SK-N-SH (cell line): ENCODE measurements at regions not wholly inside any gene's neighbourhood (a gene's known extent, or its start where the extent isn't known, plus 50 kb on each side); places are given as distances from the start of the nearest gene placed in this dataset.

ENCODE experiments used
- CTCF ChIA-PET: fragments of 300-600, 350-600 bp; formaldehyde crosslinking; extraction: SDS; loops from one replicate; lab custom pipeline; 2021; lab: Yijun Ruan, JAX
- POLR2A ChIA-PET: fragments of 350-600 bp; sonication (Branson Sonifier 250); formaldehyde crosslinking; extraction: SDS; loops from one replicate; lab custom pipeline; 2020; ENCODE audit warnings: antibody characterized with exemption, inconsistent platforms; lab: Yijun Ruan, JAX
- DNase-seq: peaks from one replicate; pipeline ENCODE4 v3.0.0; 2012
- H2AFZ ChIP-seq: fragments of 200-600 bp; sonication (generic); 2 replicates; pipeline ENCODE4 v1.8.1; 2016; ENCODE audit warnings: antibody characterized with exemption, mild to moderate bottlenecking, low read depth
- H3F3A ChIP-seq: fragments of 200-600 bp; sonication (generic); replicated peaks from 2 replicates; pipeline ENCODE3; 2016; ENCODE audit warnings: antibody characterized with exemption, mild to moderate bottlenecking; ENCODE audit not compliant: insufficient read depth
- H3K27ac ChIP-seq, 2 experiments: fragments of 200-500 bp in 1 of 2; fragments of 200-600 bp in 1 of 2; sonication (Bioruptor generic) in 1 of 2; sonication (generic), shearing (Covaris generic) in 1 of 2; 2 replicates each; pipeline versions ENCODE4 v1.5.1 to v1.6.1; 2014 to 2016; ENCODE audit warnings: low read depth in 2 of 2, inconsistent platforms in 1 of 2, low read length in 1 of 2, mild to moderate bottlenecking in 1 of 2, mixed read lengths in 1 of 2
- H3K27me3 ChIP-seq: fragments of 200-600 bp; sonication (generic), shearing (Covaris generic); 2 replicates; pipeline ENCODE4 v1.6.1; 2016; ENCODE audit warnings: mixed run types; ENCODE audit not compliant: insufficient read depth
- H3K36me3 ChIP-seq, 2 experiments: fragments of 200-500 bp in 1 of 2; fragments of 200-600 bp in 1 of 2; sonication (Bioruptor generic) in 1 of 2; sonication (generic) in 1 of 2; replicated peaks in 1 of 2; 2 replicates each; pipeline versions ENCODE3 to v1.5.1; 2014 to 2016; ENCODE audit warnings: low read length in 1 of 2, mild to moderate bottlenecking in 1 of 2; ENCODE audit not compliant: insufficient read depth in 2 of 2, control insufficient read depth in 1 of 2
- H3K4me1 ChIP-seq, 2 experiments: fragments of 200-500 bp in 1 of 2; fragments of 200-600 bp in 1 of 2; sonication (Bioruptor generic) in 1 of 2; sonication (generic), shearing (Covaris generic) in 1 of 2; 2 replicates each; pipeline versions ENCODE4 v1.5.1 to v1.6.1; 2014 to 2016; ENCODE audit warnings: low read depth in 1 of 2, low read length in 1 of 2, mixed run types in 1 of 2; ENCODE audit not compliant: insufficient read depth in 2 of 2, control insufficient read depth in 1 of 2
- H3K4me2 ChIP-seq: fragments of 200-600 bp; sonication (generic), shearing (Covaris generic); 2 replicates; pipeline ENCODE4 v1.6.1; 2017; ENCODE audit warnings: mixed run types
- H3K4me3 ChIP-seq, 2 experiments: fragments of 200-500 bp in 1 of 2; fragments of 200-600 bp in 1 of 2; sonication (Bioruptor generic) in 1 of 2; sonication (generic), shearing (Covaris generic) in 1 of 2; 2 replicates each; pipeline versions ENCODE4 v1.5.1 to v1.8.1; 2014 to 2016; ENCODE audit warnings: low read depth in 2 of 2, inconsistent platforms in 1 of 2, low read length in 1 of 2, mild to moderate bottlenecking in 1 of 2, mixed read lengths in 1 of 2, moderate library complexity in 1 of 2
- H3K79me2 ChIP-seq: fragments of 200-600 bp; sonication (generic); 2 replicates; pipeline ENCODE4 v1.8.1; 2017; ENCODE audit warnings: mild to moderate bottlenecking; ENCODE audit not compliant: insufficient read depth
- H3K9ac ChIP-seq: fragments of 200-600 bp; sonication (generic); 2 replicates; pipeline ENCODE4 v1.6.1; 2017; ENCODE audit warnings: mixed run types
- H3K9me2 ChIP-seq: fragments of 200-600 bp; sonication (generic); 2 replicates; pipeline ENCODE4 v1.6.1; 2017; ENCODE audit warnings: mixed run types
- H3K9me3 ChIP-seq: fragments of 200-600 bp; sonication (generic); 2 replicates; pipeline ENCODE4 v1.6.1; 2017; ENCODE audit warnings: mixed run types, mild to moderate bottlenecking, moderate library complexity
- H4K20me1 ChIP-seq: fragments of 200-600 bp; sonication (generic); 2 replicates; pipeline ENCODE4 v1.6.1; 2017; ENCODE audit warnings: mild to moderate bottlenecking, mixed run types; ENCODE audit not compliant: insufficient read depth
- CHD2 ChIP-seq: fragments of 150-350 bp; IDR thresholded peaks from 2 replicates; pipeline ENCODE4 v1.6.1; 2018; ENCODE audit warnings: low read length; ENCODE audit not compliant: partially characterized antibody
- ELF1 ChIP-seq: IDR thresholded peaks from 2 replicates; pipeline ENCODE4 v1.4.0; 2012
- EZH2phosphoT487 ChIP-seq: fragments of 200-600 bp; sonication (generic); IDR thresholded peaks from 2 replicates; pipeline ENCODE4 v1.6.1; 2017; ENCODE audit warnings: low read depth, mixed run types, mild to moderate bottlenecking, antibody characterized with exemption, moderate library complexity, borderline replicate concordance
- FOSL2 ChIP-seq: IDR thresholded peaks from 2 replicates; pipeline ENCODE4 v1.4.0; 2012; ENCODE audit warnings: low read depth, mild to moderate bottlenecking, moderate library complexity, borderline replicate concordance
- FOXJ3 ChIP-seq: sonication (generic); formaldehyde crosslinking; IDR thresholded peaks from 2 replicates; pipeline ENCODE4 v1.5.1; 2020; ENCODE audit warnings: mild to moderate bottlenecking, missing genetic modification reagents
- GABPA ChIP-seq: IDR thresholded peaks from 2 replicates; pipeline ENCODE4 v1.4.0; 2012; ENCODE audit warnings: low read depth, mild to moderate bottlenecking
- GATA2 ChIP-seq: sonication (generic); formaldehyde crosslinking; IDR thresholded peaks from 2 replicates; pipeline ENCODE4 v1.5.0; 2020; ENCODE audit warnings: mild to moderate bottlenecking, missing genetic modification reagents
- JUND ChIP-seq: IDR thresholded peaks from 2 replicates; pipeline ENCODE4 v1.4.0; 2012
- MXI1 ChIP-seq: IDR thresholded peaks from 2 replicates; pipeline ENCODE4 v1.6.1; 2012; ENCODE audit warnings: mild to moderate bottlenecking, low read depth, low read length, improper control_type of control experiment
- NFIC ChIP-seq: IDR thresholded peaks from 2 replicates; pipeline ENCODE4 v1.4.0; 2012; ENCODE audit warnings: borderline replicate concordance
- NRF1 ChIP-seq: IDR thresholded peaks from 2 replicates; pipeline ENCODE4 v1.6.1; 2012; ENCODE audit warnings: low read depth, mild to moderate bottlenecking, low read length
- RFX5 ChIP-seq: IDR thresholded peaks from 2 replicates; pipeline ENCODE4 v1.6.1; 2012; ENCODE audit warnings: mild to moderate bottlenecking, improper control_type of control experiment, low read length
- SMC3 ChIP-seq: IDR thresholded peaks from 2 replicates; pipeline ENCODE4 v1.6.1; 2012; ENCODE audit warnings: low read depth, low read length, improper control_type of control experiment
- TAF1 ChIP-seq: IDR thresholded peaks from 2 replicates; pipeline ENCODE4 v1.6.1; 2012; ENCODE audit warnings: low read depth, mild to moderate bottlenecking, low read length, moderate library complexity, borderline replicate concordance
- whole genome bisulfite sequencing: methylation state at CpG from one replicate; pipeline ENCODE4 v1.1.6; 2017; ENCODE audit warnings: low lambda C conversion rate; 5-methylcytosine and 5-hydroxymethylcytosine counted together
- TF ChIP-seq, protein P1 (sequence below): fragments of 200-600 bp; sonication (generic); IDR thresholded peaks from 2 replicates; pipeline ENCODE4 v1.6.1; 2017; ENCODE audit warnings: antibody characterized with exemption, mild to moderate bottlenecking, moderate library complexity
- TF ChIP-seq, protein P2 (sequence below): fragments of 150-350 bp; IDR thresholded peaks from 2 replicates; pipeline ENCODE4 v1.6.1; 2017; ENCODE audit warnings: antibody characterized with exemption, low read length, low read depth, borderline replicate concordance
- TF ChIP-seq, protein P3 (sequence below): IDR thresholded peaks from 2 replicates; pipeline ENCODE4 v1.4.0; 2012; ENCODE audit warnings: low read depth

DNA sequence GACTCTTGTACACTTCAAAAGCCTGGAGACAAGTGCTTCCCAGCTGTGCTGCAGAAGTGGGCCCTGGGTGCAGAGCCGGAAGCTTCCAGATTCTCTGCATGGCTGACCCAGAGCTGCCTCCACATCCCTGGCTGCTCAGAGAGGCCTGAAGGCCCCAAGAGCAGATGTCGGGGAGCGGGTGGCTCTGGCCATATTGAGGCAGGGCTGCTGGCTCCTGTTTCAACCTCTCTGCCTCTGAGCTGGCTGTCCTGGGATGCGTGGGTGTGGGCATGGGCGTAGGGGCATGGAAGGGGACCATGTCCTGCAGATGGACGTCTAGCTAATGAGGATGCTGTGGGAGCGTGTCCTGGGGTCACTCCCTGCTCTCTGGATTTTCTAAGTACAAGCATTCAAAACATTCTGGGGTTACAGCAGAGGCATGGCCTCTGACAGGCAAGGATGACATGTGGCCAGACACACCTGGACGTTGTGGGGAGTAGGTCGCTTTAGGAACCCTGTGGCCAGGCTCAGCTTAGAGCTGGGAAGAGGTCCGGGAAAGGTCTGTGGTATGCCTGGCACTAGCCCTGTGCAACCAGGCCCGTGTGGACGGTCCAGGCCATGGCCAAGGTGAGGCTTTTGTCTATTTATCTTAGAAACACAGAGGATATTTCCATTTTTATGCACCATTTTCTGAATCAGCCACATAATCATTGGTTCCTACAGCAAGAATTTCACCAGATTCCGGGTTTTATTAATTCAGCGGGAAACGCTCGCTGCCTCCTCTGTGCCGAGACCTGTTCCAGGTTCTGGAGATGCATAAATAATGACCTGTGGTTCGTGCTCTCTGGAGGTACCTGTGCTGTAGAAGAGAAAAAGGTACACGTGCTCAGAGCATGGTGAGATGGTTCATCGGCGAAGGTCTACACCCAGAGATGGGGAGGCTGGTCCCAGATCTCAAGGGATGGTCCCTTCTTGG lies 361.1 kb downstream of the GLRX3 start:
- TF ChIP-seq MXI1 (no peak), NFIC (no peak), CHD2 (no peak), EZH2phosphoT487 (no peak), TAF1 (no peak), GABPA (no peak), ELF1 (no peak)
- TF ChIP-seq, protein P1, sequence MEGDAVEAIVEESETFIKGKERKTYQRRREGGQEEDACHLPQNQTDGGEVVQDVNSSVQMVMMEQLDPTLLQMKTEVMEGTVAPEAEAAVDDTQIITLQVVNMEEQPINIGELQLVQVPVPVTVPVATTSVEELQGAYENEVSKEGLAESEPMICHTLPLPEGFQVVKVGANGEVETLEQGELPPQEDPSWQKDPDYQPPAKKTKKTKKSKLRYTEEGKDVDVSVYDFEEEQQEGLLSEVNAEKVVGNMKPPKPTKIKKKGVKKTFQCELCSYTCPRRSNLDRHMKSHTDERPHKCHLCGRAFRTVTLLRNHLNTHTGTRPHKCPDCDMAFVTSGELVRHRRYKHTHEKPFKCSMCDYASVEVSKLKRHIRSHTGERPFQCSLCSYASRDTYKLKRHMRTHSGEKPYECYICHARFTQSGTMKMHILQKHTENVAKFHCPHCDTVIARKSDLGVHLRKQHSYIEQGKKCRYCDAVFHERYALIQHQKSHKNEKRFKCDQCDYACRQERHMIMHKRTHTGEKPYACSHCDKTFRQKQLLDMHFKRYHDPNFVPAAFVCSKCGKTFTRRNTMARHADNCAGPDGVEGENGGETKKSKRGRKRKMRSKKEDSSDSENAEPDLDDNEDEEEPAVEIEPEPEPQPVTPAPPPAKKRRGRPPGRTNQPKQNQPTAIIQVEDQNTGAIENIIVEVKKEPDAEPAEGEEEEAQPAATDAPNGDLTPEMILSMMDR, result no peak
- TF ChIP-seq, protein P2, sequence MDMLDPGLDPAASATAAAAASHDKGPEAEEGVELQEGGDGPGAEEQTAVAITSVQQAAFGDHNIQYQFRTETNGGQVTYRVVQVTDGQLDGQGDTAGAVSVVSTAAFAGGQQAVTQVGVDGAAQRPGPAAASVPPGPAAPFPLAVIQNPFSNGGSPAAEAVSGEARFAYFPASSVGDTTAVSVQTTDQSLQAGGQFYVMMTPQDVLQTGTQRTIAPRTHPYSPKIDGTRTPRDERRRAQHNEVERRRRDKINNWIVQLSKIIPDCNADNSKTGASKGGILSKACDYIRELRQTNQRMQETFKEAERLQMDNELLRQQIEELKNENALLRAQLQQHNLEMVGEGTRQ, result no peak
- WGBS, result 33% methylated on average over 20 of the region's 21 CpGs

DNA sequence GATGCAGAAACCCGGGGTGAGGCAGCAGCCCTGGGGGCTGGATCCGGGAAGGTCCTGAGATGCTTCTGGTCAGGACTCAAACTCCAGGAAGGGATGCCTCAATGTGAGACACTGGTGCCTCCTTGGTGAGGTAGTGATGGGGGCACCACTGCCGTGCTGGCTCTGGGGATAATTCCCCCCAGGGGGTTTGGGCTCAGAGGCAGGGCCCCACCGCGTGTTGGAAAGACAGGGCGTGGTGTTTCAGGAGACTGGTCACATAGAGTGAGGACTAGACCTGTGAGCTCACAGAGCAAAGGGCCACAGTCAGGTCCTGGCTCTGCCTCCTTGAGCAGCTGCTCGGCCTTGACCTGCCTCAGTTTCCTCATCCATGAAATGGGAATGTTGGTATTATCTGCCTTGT lies 361.9 kb downstream of the GLRX3 start:
- Histone ChIP-seq H3K9me2 (no peaks in the 10 kb centered on the region), H3F3A (no peaks in the 10 kb centered on the region), H2AFZ (no peak overlapping the region), H3K36me3 (no peaks in the 10 kb centered on the region), H4K20me1 (no peaks in the 10 kb centered on the region), H3K27me3 (no peaks in the 10 kb centered on the region), H3K9me3 (no peaks in the 10 kb centered on the region), H3K27ac (no peak overlapping the region), H3K79me2 (no peaks in the 10 kb centered on the region), H3K4me1 (no peaks in the 10 kb centered on the region; a peak in 1 of 4 replicates), H3K4me3 (no peak overlapping the region), H3K9ac (no peak overlapping the region), H3K4me2 (no peak overlapping the region)
- POLR2A ChIA-PET, result no interaction called here
- TF ChIP-seq GATA2 (CRISPR knock-in tag) (no peak), TAF1 (no peak), NRF1 (no peak), RFX5 (no peak), FOSL2 (no peak), FOXJ3 (CRISPR knock-in tag) (no peak), SMC3 (no peak), JUND (no peak), GABPA (no peak)
- TF ChIP-seq, protein P3, sequence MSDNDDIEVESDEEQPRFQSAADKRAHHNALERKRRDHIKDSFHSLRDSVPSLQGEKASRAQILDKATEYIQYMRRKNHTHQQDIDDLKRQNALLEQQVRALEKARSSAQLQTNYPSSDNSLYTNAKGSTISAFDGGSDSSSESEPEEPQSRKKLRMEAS, result no peak
- TF ChIP-seq, protein P1, result no peak
- CTCF ChIA-PET, result no interaction called here
- DNase-seq, result no peak
- WGBS, result 14% methylated on average over 4 of the region's 7 CpGs

More for the DNA sequence above, 361.1 kb downstream of the GLRX3 start:
- H2AFZ ChIP-seq, result no peak overlapping the region
- H3F3A ChIP-seq, result no peaks in the 10 kb centered on the region
- H3K9me3 ChIP-seq, result no peaks in the 10 kb centered on the region
- no peak overlapping the region for H3K27ac ChIP-seq
- no peak overlapping the region for H3K4me3 ChIP-seq
- no peaks in the 10 kb centered on the region; a peak in 1 of 4 replicates for H3K4me1 ChIP-seq
- DNase-seq, result no peak
- no peaks in the 10 kb centered on the region for H4K20me1 ChIP-seq
- H3K36me3 ChIP-seq, result no peaks in the 10 kb centered on the region
- CTCF ChIA-PET, result no interaction called here
- H3K9me2 ChIP-seq, result no peaks in the 10 kb centered on the region
- no peak overlapping the region for H3K9ac ChIP-seq
- POLR2A ChIA-PET, result no interaction called here
- H3K79me2 ChIP-seq, result no peaks in the 10 kb centered on the region
- no peak overlapping the region for H3K4me2 ChIP-seq
- H3K27me3 ChIP-seq, result no peaks in the 10 kb centered on the region
